Vagina (tissue), 2 donors: ENCODE measurements at regions not wholly inside any gene's neighbourhood (a gene's known extent, or its start where the extent isn't known, plus 50 kb on each side); places are given as distances from the start of the nearest gene placed in this dataset.

ENCODE experiments used
- POLR2A ChIP-seq, 2 donors: fragments of 450-650 bp; IDR thresholded peaks; one replicate each; pipeline ENCODE4 v1.6.1; 2017; ENCODE audit warnings: antibody characterized with exemption in 2 of 2, mild to moderate bottlenecking in 2 of 2, moderate library complexity in 2 of 2
- TF ChIP-seq, protein P1 (sequence below), 3 experiments: fragments of 450-650 bp in 2 of 3; fragments of 200-600 bp in 1 of 3; sonication (generic) in 1 of 3; IDR thresholded peaks; one replicate each; pipeline ENCODE4 v1.5.1; 2017 to 2019; ENCODE audit warnings: antibody characterized with exemption in 3 of 3, mild to moderate bottlenecking in 2 of 3, moderate library complexity in 2 of 3

DNA sequence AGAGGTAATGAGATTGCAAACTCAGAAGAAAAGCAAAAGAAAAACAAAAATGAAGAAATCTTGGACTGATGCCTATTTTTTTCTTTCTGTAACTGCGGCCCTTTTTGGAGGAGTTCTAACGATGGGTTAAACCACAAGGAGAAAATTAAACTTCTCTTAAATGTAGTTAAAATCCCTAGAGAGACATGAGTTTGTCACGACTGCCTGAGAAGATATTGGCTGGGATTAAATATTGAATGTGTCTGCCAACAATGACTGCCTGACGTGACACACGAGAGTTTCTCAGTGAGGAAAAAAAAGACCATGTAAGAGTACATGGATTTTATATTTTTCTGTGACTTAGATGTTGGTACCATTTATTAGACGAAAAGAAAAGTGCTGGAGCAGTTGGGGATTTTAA, 1013.4 kb downstream of the PCDH9 start:
- TF ChIP-seq, protein P1, sequence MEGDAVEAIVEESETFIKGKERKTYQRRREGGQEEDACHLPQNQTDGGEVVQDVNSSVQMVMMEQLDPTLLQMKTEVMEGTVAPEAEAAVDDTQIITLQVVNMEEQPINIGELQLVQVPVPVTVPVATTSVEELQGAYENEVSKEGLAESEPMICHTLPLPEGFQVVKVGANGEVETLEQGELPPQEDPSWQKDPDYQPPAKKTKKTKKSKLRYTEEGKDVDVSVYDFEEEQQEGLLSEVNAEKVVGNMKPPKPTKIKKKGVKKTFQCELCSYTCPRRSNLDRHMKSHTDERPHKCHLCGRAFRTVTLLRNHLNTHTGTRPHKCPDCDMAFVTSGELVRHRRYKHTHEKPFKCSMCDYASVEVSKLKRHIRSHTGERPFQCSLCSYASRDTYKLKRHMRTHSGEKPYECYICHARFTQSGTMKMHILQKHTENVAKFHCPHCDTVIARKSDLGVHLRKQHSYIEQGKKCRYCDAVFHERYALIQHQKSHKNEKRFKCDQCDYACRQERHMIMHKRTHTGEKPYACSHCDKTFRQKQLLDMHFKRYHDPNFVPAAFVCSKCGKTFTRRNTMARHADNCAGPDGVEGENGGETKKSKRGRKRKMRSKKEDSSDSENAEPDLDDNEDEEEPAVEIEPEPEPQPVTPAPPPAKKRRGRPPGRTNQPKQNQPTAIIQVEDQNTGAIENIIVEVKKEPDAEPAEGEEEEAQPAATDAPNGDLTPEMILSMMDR (IDR thresholded peaks at IDR 0.05), result no peak
- no peak for TF ChIP-seq POLR2A (IDR thresholded peaks at IDR 0.05)
